ENCODE measurements at regions not wholly inside any gene's neighbourhood (a gene's known extent, or its start where the extent isn't known, plus 50 kb on each side); places are given as distances from the start of the nearest gene placed in this dataset.

DNA sequence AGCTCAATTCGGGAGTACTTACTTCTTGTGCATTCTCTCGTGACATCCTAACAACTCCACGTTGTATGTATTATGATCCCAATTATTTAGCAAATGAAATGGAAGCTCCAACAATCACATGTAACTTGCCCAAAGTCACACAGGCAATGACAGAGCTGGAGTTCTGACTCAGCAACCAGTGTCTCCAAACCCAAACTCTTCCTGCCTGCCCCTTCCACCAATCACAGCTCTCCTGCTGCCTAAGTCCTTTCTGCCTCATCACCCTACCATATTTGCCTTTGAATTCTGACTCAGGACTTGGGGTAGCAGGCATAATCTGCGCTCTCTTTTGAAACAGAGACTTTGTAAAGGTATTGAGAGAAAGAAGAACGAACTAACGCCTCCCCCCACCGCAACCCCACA is 245.2 kb upstream of the MAF start:
- no peak overlapping the region for H3K4me3 ChIP-seq
- no peak for TF ChIP-seq POLR2A (IDR thresholded peaks at IDR 0.05)
- TF ChIP-seq CTCF (IDR thresholded peaks at IDR 0.05) = no peak
- H3K27ac ChIP-seq = no peak overlapping the region
- intact Hi-C loops (cut with DNase I) = no loop called here
- 86 to 93% (median 92%) methylated on average over 7 of the region's 7 CpGs for WGBS, 4 donors
- no peak for DNase-seq
- H3K9me3 ChIP-seq (replicated peaks in 1 of 3) = no peaks in the 10 kb centered on the region
- H3K4me1 ChIP-seq (replicated peaks in 1 of 2) = no peaks in the 10 kb centered on the region
- no peaks in the 10 kb centered on the region for H3K27me3 ChIP-seq
- no peaks in the 10 kb centered on the region for H3K36me3 ChIP-seq (replicated peaks in 1 of 2)

- H3K4me1 ChIP-seq (replicated peaks in 1 of 2) = no peaks in the 10 kb centered on the region
- no peak overlapping the region for H3K4me3 ChIP-seq
- H3K36me3 ChIP-seq (replicated peaks in 1 of 2) = no peaks in the 10 kb centered on the region
- no peaks in the 10 kb centered on the region for H3K9me3 ChIP-seq (replicated peaks in 1 of 3)
- TF ChIP-seq POLR2A (IDR thresholded peaks at IDR 0.05) = no peak
- TF ChIP-seq CTCF (IDR thresholded peaks at IDR 0.05) = no peak
- no peak for DNase-seq
- H3K27ac ChIP-seq = no peak overlapping the region
- WGBS, 4 donors = 69 to 75% (median 72%) methylated on average over 12 of the region's 12 CpGs
- H3K27me3 ChIP-seq = no peaks in the 10 kb centered on the region
- intact Hi-C loops (cut with DNase I) = no loop called here
Measured at GRCh38 chr16:79845033-79845733, 244.6 kb upstream of the MAF start.

- no peak for DNase-seq
- no peak overlapping the region for H3K27ac ChIP-seq
- TF ChIP-seq CTCF (IDR thresholded peaks at IDR 0.05) (no peak), POLR2A (IDR thresholded peaks at IDR 0.05) (no peak)
- no peaks in the 10 kb centered on the region for H3K9me3 ChIP-seq (replicated peaks in 1 of 3)
- H3K4me3 ChIP-seq = no peak overlapping the region
- no peaks in the 10 kb centered on the region for H3K27me3 ChIP-seq
- 81 to 93% (median 88%) methylated on average over 2 to 3 of the region's 3 CpGs for WGBS, 4 donors
- no peaks in the 10 kb centered on the region for H3K36me3 ChIP-seq (replicated peaks in 1 of 2)
- intact Hi-C loops (cut with DNase I) = no loop called here
- no peaks in the 10 kb centered on the region for H3K4me1 ChIP-seq (replicated peaks in 1 of 2)
Measured at GRCh38 chr16:79844603-79845002, 244.1 kb upstream of the MAF start.

DNA sequence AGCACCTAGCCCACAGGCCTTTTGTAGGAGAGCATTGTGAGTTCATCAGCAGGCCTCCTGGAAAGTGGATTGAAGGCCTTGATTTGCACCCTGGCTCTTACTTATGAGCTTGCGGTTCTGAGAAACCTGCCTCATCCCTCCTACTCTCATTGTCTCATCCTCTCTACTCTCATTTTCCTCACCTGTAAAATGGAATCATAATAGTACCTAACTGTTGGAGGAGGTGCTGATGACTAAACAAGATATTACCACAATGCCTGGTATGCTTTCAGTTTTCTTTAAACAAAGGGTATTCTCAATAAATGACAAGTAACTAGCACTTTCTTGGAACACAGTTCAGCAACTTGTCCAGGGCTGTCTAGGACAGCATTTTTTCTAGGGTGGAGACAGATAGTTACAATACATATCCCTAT is 243.1 kb upstream of the MAF start:
- Histone ChIP-seq H3K36me3 (replicated peaks in 1 of 2) (no peaks in the 10 kb centered on the region), H3K4me3 (no peak overlapping the region), H3K9me3 (replicated peaks in 1 of 3) (no peaks in the 10 kb centered on the region), H3K27me3 (no peaks in the 10 kb centered on the region), H3K4me1 (replicated peaks in 1 of 2) (no peaks in the 10 kb centered on the region), H3K27ac (no peak overlapping the region)
- TF ChIP-seq CTCF (IDR thresholded peaks at IDR 0.05) (no peak), POLR2A (IDR thresholded peaks at IDR 0.05) (no peak)
- DNase-seq = no peak
- WGBS, 4 donors = 95 to 100% (median 97%) methylated on average over 1 of the region's 1 CpG
- intact Hi-C loops (cut with DNase I) = no loop called here
